ENCODE measurements at regions not wholly inside any gene's neighbourhood (a gene's known extent, or its start where the extent isn't known, plus 50 kb on each side); places are given as distances from the start of the nearest gene placed in this dataset.

DNA sequence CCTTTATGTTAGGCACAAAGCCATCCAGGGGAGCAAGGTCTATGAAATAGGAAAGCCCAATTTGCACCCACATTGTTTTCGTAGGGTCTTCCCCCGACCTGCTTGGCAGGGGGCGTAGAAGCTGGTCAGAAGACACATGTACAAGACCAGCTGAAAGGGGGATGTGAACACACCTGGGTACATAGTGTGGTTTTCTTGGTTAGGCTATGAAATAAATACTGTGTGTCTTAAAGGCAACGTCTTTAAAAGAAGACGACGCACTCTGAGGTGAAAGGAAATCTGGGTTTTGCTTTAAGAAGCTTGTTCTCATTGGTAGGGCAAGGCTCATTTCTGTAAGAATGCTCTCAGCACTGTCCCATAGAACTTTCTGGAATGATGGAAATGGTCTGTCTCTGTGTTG, 60.0 kb upstream of the KLF7 start:
- peak; percentile 19 for DNase-seq (ENCODE audit: extremely low spot score)
- intact Hi-C loops (cut with DNase I) = loop anchor here (5.0 kb wide), 2 partner anchors 58 to 107 kb away; partner anchors contain the start of gene KLF7
- WGBS = 82% methylated on average over 6 of the region's 6 CpGs
- no peak for TF ChIP-seq CTCF (IDR thresholded peaks at IDR 0.05)
- TF ChIP-seq POLR2AphosphoS5 (IDR thresholded peaks at IDR 0.05) = no peak
- no peak for TF ChIP-seq EP300 (IDR thresholded peaks at IDR 0.05)
- TF ChIP-seq POLR2A (IDR thresholded peaks at IDR 0.05; ENCODE audit: low read depth) = no peak
- H3K27me3 ChIP-seq = no peaks in the 10 kb centered on the region
- no peak overlapping the region for H3K27ac ChIP-seq (replicated peaks in 1 of 4)
- H3K36me3 ChIP-seq = no peaks in the 10 kb centered on the region
- H3K9me3 ChIP-seq = no peaks in the 10 kb centered on the region
- H3K4me3 ChIP-seq = no peak overlapping the region
- H3K4me1 ChIP-seq = peaks cover 45 to 61% (median 49%) of the 10 kb centered on the region in 4 donors

- intact Hi-C loops (cut with DNase I) = loop anchor here (5.0 kb wide), 2 partner anchors 59 to 106 kb away; partner anchors contain the start of gene KLF7
- H3K27ac ChIP-seq (replicated peaks in 1 of 4) = peak overlapping the region in 3 of 4 donors; percentile 70 to 83 (median 78)
- no peaks in the 10 kb centered on the region for H3K9me3 ChIP-seq
- H3K4me1 ChIP-seq = peaks cover 45 to 62% (median 49%) of the 10 kb centered on the region in 4 donors
- DNase-seq (ENCODE audit: extremely low spot score) = no peak
- no peak overlapping the region for H3K4me3 ChIP-seq
- H3K36me3 ChIP-seq = no peaks in the 10 kb centered on the region
- TF ChIP-seq CTCF (IDR thresholded peaks at IDR 0.05) (no peak), POLR2AphosphoS5 (IDR thresholded peaks at IDR 0.05) (no peak), EP300 (IDR thresholded peaks at IDR 0.05) (no peak), POLR2A (IDR thresholded peaks at IDR 0.05; ENCODE audit: low read depth) (no peak)
- no peaks in the 10 kb centered on the region for H3K27me3 ChIP-seq
These were observed 60.5 kb upstream of the KLF7 start for GRCh38 chr2:207226243-207226642.

DNA sequence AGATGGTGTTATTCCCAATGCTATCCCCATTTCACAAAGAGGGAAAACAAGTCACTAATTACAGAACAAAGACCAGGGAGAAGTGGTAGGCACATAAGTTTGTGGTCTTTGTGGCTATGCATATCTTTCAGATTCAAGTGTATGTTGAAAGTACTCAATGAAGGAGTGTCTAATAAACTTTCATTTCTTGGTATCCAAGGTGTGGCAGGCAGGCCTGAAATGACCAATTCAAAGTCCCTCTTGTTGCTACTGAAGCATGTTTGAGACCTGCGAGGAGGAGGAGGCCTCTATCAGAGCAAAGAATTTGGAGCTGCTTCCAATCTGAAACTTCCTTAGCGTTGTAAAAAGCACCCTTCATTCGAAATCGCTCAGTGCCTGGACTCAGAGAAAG, 60.9 kb upstream of the KLF7 start:
- intact Hi-C loops (cut with DNase I) = loop anchor here (5.0 kb wide), 2 partner anchors 59 to 106 kb away; partner anchors contain the start of gene KLF7
- Histone ChIP-seq H3K4me3 (peak overlapping the region; percentile 30 to 48 (median 37)), H3K27me3 (no peaks in the 10 kb centered on the region), H3K4me1 (peaks cover 45 to 62% (median 49%) of the 10 kb centered on the region in 4 donors), H3K9me3 (no peaks in the 10 kb centered on the region), H3K36me3 (no peaks in the 10 kb centered on the region), H3K27ac (replicated peaks in 1 of 4) (peak overlapping the region; percentile 70 to 83 (median 76))
- TF ChIP-seq EP300 (IDR thresholded peaks at IDR 0.05) (no peak), POLR2AphosphoS5 (IDR thresholded peaks at IDR 0.05) (no peak), CTCF (IDR thresholded peaks at IDR 0.05) (no peak), POLR2A (IDR thresholded peaks at IDR 0.05; ENCODE audit: low read depth) (no peak)
- peak; percentile 42 for DNase-seq (ENCODE audit: extremely low spot score)
- WGBS = 32% methylated on average over 4 of the region's 4 CpGs

GRCh38 chr2:207227062-207227748, 61.5 kb upstream of the KLF7 start:
- intact Hi-C loops (cut with DNase I) = loop anchor here (5.0 kb wide), 2 partner anchors 60 to 105 kb away; partner anchors contain the start of gene KLF7
- DNase-seq (ENCODE audit: extremely low spot score) = peak; percentile 87

More at GRCh38 chr2:207227062-207227748, 61.5 kb upstream of the KLF7 start:
- no peaks in the 10 kb centered on the region for H3K9me3 ChIP-seq
- WGBS = 44% methylated on average over 6 of the region's 18 CpGs
- TF ChIP-seq POLR2AphosphoS5 (IDR thresholded peaks at IDR 0.05) = peak; percentile 37 to 40
- TF ChIP-seq POLR2A (IDR thresholded peaks at IDR 0.05; ENCODE audit: low read depth) = no peak
- TF ChIP-seq EP300 (IDR thresholded peaks at IDR 0.05) = no peak
- no peak for TF ChIP-seq CTCF (IDR thresholded peaks at IDR 0.05)
- no peaks in the 10 kb centered on the region for H3K36me3 ChIP-seq
- H3K4me1 ChIP-seq = peaks cover 45 to 62% (median 49%) of the 10 kb centered on the region in 4 donors
- H3K27ac ChIP-seq (replicated peaks in 1 of 4) = peak overlapping the region; percentile 70 to 83 (median 76)
- H3K4me3 ChIP-seq = peak overlapping the region; percentile 30 to 48 (median 37)
- H3K27me3 ChIP-seq = no peaks in the 10 kb centered on the region
